HG03378 (cell line): ENCODE measurements at regions not wholly inside any gene's neighbourhood (a gene's known extent, or its start where the extent isn't known, plus 50 kb on each side); places are given as distances from the start of the nearest gene placed in this dataset.
"Not testable (repeated sequence)": the region's sequence is repeated elsewhere in the genome, so short reads cannot be mapped to it uniquely, and the experiment has no call there.

Experiments used
- ATAC-seq: cut with Tn5 transposase; IDR thresholded peaks from one replicate; pipeline ENCODE4 v1.9.1; 2021; ENCODE audit warnings: mild to moderate bottlenecking, moderate library complexity; ENCODE audit not compliant: unreplicated experiment

GRCh38 chr4:171538601-171539100, 274.6 kb upstream of the GALNTL6 start:
- ATAC-seq: no peak

GRCh38 chr4:171534391-171534790, 278.8 kb upstream of the GALNTL6 start:
- no peak for ATAC-seq

- ATAC-seq: no peak
These were observed 280.2 kb upstream of the GALNTL6 start for GRCh38 chr4:171532968-171533367.

- ATAC-seq: no peak
These were observed 288.3 kb upstream of the GALNTL6 start for GRCh38 chr4:171524903-171525302.

GRCh38 chr4:171521726-171522125, 291.5 kb upstream of the GALNTL6 start:
- ATAC-seq: no peak

DNA sequence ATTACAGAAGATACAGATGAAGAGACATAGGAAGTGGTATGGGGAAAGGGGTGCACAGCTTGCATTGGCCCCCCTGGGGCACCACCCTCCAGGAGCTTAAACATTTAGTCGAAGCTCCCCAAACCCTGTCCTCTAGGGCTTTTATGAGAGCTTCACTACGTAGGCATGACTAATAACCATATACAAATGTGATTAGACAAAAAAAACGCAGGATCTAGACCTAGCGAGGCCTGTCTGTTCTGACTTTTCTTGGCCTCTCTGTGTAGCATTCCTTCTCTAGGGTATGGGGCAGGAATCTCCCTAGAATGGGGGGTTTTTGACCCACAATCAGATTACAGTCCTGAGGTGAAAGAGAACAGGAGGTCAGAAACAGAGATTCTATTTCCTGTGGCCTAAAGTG, 293.7 kb upstream of the GALNTL6 start:
- ATAC-seq: no peak

DNA sequence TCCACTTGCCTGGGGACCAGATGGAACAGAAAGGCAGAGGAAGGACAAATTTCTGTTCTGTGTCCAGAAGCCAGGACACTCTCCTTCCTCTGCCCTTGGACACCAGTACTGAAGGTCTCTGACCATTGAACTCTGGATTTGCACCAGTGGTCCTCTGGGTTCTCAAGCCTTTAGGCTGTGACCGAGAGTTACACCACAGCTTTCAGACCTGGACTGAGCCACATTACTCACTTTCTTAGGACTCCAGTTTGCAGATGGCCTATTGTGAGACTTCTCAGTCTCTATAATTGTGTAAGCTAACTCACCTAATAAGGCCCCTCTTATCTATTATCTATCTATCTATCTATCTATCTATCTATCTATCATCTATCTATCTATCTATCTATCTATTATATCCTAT, 295.3 kb upstream of the GALNTL6 start:
- no peak for ATAC-seq

- no peak for ATAC-seq
These were observed 296.5 kb upstream of the GALNTL6 start for GRCh38 chr4:171516694-171517093.

DNA sequence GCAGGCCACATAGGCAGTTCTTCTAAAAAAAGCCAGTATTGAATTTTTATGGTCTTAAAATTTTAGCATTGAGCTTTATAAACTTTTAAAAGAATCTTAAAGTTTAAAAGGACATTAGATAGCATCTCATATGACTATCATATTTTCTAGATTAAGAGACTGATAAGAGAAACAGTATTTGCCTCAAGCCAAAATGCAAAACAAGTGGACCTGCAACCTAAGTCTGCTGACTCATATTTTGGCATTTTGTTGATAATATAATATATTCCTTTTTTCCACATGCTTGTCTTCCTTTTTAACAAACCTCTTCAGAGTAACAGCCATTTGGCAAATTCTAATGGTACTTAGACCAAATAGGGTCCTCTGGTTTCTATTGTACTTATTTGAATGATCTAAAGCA, 328.5 kb upstream of the GALNTL6 start:
- ATAC-seq: no peak

- ATAC-seq: no peak
These were observed 335.0 kb upstream of the GALNTL6 start for GRCh38 chr4:171478181-171478580.

- ATAC-seq: not testable (repeated sequence)
These were observed 338.1 kb upstream of the GALNTL6 start for GRCh38 chr4:171475111-171475510.

GRCh38 chr4:171473155-171473554, 340.0 kb upstream of the GALNTL6 start:
- ATAC-seq: peak; percentile 48

- no peak for ATAC-seq
These were observed 341.0 kb upstream of the GALNTL6 start for GRCh38 chr4:171472230-171472629.

DNA sequence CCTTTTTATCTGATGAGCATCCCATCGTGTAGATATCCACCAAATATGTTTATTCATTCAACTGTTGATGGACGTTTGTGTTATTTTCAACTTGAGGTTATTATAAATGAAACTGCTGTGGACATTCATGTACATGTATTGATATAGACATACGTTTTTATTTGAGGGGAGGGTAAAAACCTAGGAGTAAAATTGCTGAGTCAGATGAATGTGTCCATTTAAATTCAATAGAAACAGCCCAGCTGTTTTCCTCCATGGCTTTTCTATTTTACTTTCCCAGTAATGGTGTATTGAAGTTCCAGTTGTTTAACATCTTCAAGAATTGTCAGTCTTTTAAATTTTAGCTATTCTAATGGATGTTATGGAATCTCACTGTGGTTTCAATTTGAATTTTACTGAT, 348.7 kb upstream of the GALNTL6 start:
- ATAC-seq: no peak

DNA sequence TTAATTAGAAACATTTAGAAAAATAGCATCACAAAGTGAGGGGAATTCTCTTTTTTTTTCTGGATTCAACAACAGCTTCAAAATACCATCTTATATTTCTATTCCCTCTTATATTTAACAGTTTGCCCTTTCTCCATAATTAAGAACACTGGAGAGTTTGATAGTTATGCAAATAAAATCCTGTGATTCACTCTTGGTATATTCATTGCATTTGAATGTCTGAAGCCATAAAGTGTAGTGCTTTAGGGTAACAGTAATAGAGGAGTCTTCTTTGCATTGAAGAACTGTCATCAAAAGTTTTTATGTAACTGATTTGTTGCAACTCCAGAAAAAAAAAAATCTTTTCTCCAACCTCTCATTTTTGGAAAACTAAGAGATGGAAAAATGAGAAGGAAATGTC, 352.0 kb upstream of the GALNTL6 start:
- no peak for ATAC-seq

GRCh38 chr4:171448919-171449481, 364.2 kb upstream of the GALNTL6 start:
- no peak for ATAC-seq

DNA sequence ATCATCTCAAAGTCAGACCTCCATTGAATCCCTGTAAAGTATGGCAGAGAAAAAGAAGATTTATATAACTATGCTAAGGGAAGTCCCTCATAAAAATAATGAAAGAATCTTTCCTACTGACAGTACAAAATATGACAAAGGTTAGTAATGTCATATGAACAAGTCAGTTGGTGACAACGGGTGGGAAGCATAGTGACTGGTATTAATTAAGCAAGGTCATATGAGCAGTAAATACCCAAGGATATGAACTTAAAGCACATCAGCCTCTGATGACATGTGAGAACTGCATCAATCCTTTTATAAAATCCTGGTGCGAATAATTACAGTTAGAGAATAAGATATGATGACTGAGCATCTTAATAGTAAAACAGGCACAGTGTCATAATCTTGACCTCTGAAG, 364.8 kb upstream of the GALNTL6 start:
- no peak for ATAC-seq

- no peak for ATAC-seq
These were observed 371.8 kb upstream of the GALNTL6 start for GRCh38 chr4:171441300-171441941.

GRCh38 chr4:171433674-171434073, 379.5 kb upstream of the GALNTL6 start:
- ATAC-seq: no peak

DNA sequence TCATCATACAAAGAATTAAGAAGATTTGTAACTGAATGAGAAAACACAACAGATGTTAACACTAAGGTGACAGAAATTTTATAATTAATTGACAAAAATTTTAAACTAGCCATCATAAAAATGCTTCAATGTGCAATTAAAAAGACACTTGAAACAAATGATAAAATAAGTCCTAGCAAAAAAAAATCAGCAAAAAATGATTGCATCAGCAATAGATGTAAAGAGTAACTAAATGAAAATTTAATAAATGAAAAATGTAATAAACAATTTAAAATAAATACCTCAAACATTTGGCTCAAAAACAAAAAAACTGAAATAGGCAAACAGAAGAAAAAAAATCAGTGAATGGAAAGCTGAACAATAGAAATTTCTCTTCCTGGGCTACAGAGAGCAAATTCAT, 380.7 kb upstream of the GALNTL6 start:
- no peak for ATAC-seq

- ATAC-seq: peak; percentile 84
These were observed 382.7 kb upstream of the GALNTL6 start for GRCh38 chr4:171430495-171430894.

- no peak for ATAC-seq
These were observed 416.0 kb upstream of the GALNTL6 start for GRCh38 chr4:171397175-171397574.

GRCh38 chr4:171390626-171391025, 422.6 kb upstream of the GALNTL6 start:
- ATAC-seq: no peak
